ENCODE measurements at regions not wholly inside any gene's neighbourhood (a gene's known extent, or its start where the extent isn't known, plus 50 kb on each side); places are given as distances from the start of the nearest gene placed in this dataset.

DNA sequence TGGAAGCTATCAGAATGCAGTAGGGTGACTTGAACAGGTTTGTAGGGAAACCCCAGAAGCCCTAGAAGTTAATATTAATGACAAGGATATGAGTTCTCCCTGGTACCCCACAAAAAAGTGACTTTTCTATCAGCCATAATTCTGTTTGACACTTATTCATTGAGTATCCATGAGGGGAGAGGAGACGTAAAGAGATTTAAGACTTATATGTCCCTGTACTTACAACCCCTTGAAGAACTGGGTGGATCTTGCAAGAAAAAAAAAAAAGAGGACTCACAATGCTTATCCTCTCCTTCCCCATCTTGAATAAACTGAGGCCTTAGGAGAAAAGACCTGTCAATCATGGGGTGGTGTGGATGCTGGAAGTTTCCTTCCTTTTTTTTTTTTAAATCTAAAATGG lies 203.5 kb downstream of the CBLN1 start:
- peaks cover 4 to 37% (median 22%) of the 10 kb centered on the region in 4 donors for H3K9me3 ChIP-seq
- H3K36me3 ChIP-seq = no peaks in the 10 kb centered on the region
- no peak overlapping the region for H3K4me3 ChIP-seq
- 67 to 96% (median 93%) methylated on average over 1 of the region's 1 CpG for WGBS, 5 donors
- no peaks in the 10 kb centered on the region for H3K27me3 ChIP-seq
- no peak overlapping the region for H3K27ac ChIP-seq
- TF ChIP-seq, protein P1, sequence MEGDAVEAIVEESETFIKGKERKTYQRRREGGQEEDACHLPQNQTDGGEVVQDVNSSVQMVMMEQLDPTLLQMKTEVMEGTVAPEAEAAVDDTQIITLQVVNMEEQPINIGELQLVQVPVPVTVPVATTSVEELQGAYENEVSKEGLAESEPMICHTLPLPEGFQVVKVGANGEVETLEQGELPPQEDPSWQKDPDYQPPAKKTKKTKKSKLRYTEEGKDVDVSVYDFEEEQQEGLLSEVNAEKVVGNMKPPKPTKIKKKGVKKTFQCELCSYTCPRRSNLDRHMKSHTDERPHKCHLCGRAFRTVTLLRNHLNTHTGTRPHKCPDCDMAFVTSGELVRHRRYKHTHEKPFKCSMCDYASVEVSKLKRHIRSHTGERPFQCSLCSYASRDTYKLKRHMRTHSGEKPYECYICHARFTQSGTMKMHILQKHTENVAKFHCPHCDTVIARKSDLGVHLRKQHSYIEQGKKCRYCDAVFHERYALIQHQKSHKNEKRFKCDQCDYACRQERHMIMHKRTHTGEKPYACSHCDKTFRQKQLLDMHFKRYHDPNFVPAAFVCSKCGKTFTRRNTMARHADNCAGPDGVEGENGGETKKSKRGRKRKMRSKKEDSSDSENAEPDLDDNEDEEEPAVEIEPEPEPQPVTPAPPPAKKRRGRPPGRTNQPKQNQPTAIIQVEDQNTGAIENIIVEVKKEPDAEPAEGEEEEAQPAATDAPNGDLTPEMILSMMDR (IDR thresholded peaks at IDR 0.05) = no peak
- TF ChIP-seq POLR2A (IDR thresholded peaks at IDR 0.05) = no peak
- TF ChIP-seq EP300 (IDR thresholded peaks at IDR 0.05) = no peak
- TF ChIP-seq POLR2AphosphoS5 (IDR thresholded peaks at IDR 0.05) = no peak
- no peaks in the 10 kb centered on the region for H3K4me1 ChIP-seq
- no peak for DNase-seq
- intact Hi-C loops (cut with DNase I; ENCODE audit: low total_unique reads) = no loop called here

DNA sequence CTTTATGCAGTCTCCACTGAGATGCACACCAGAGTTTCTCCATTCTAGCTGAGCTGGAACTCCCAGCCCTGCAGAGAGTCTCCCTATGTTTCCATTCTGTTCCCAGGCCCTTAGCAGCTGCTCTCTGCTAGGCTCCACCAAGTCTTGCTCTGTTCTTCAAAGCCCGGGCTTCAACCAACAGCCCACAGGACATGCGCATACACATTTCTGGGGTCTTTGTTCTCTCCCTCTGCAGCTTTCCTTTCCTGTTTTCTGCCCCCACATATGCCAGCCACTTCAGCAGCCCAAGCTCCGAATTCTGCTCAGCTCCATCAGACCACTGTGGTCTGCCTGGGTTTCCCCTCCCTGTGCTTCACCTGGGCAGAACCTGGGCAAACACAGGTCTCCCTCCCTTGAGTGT lies 205.9 kb downstream of the CBLN1 start:
- no peaks in the 10 kb centered on the region for H3K27me3 ChIP-seq
- no peak for DNase-seq
- no peak for TF ChIP-seq POLR2AphosphoS5 (IDR thresholded peaks at IDR 0.05)
- TF ChIP-seq, protein P1 (IDR thresholded peaks at IDR 0.05) = no peak
- no peak for TF ChIP-seq EP300 (IDR thresholded peaks at IDR 0.05)
- TF ChIP-seq POLR2A (IDR thresholded peaks at IDR 0.05) = no peak
- no peaks in the 10 kb centered on the region for H3K4me1 ChIP-seq
- H3K4me3 ChIP-seq = no peak overlapping the region
- no peaks in the 10 kb centered on the region for H3K36me3 ChIP-seq
- WGBS, 5 donors = 67 to 77% (median 73%) methylated on average over 3 of the region's 3 CpGs
- H3K27ac ChIP-seq = no peak overlapping the region
- intact Hi-C loops (cut with DNase I; ENCODE audit: low total_unique reads) = no loop called here
- H3K9me3 ChIP-seq = peaks cover 4 to 37% (median 21%) of the 10 kb centered on the region in 4 donors

DNA sequence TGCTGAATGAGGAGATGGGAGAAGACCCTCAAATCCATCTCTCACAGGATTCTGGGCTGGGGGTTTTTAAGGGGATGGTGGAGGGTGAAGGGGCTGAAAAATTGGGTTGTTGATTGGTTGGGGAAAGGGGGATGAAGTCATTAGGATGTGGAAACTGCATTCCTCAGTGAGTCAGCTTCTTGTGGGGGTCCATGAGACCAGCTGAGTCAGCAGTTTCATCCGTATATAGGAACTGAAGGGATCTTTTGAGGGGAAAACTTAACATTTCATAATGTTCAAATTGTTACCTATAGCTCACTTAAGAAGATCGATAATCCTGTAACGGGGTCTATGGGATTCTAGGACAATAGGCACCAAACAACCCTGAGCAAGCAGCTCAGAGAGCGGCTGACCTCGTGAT lies 213.4 kb downstream of the CBLN1 start:
- TF ChIP-seq POLR2AphosphoS5 (IDR thresholded peaks at IDR 0.05) = no peak
- no peak for TF ChIP-seq POLR2A (IDR thresholded peaks at IDR 0.05)
- no peak for TF ChIP-seq EP300 (IDR thresholded peaks at IDR 0.05)
- TF ChIP-seq, protein P1 (IDR thresholded peaks at IDR 0.05) = no peak
- WGBS, 5 donors = 78 to 88% (median 83%) methylated on average over 5 of the region's 5 CpGs
- intact Hi-C loops (cut with DNase I; ENCODE audit: low total_unique reads) = no loop called here

DNA sequence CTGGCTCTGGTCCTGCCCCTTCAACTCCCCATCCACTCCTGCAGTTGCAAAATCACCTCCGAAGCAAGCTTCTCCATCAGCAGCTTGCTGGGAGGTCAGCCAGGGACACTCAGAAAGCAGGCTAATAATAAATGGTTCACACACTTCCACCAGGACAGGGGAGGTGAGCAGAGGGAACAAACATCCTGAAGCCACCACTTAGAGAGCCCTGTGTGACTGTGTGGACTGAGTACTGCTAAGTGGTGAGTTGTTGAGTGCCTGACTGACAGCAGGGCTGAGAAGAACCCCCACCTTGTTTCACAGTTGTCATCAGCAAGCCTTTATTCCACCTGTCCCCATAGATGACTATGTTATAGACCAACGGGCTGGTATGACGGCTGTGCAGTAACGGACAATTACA lies 213.9 kb downstream of the CBLN1 start:
- 64 to 81% (median 67%) methylated on average over 4 of the region's 4 CpGs for WGBS, 5 donors
- Histone ChIP-seq H3K36me3 (no peaks in the 10 kb centered on the region), H3K9me3 (peaks cover 0 to 8% (median 8%) of the 10 kb centered on the region in 4 donors), H3K4me1 (no peaks in the 10 kb centered on the region), H3K4me3 (no peak overlapping the region), H3K27ac (no peak overlapping the region), H3K27me3 (peaks cover 0 to 11% (median 0%) of the 10 kb centered on the region in 3 donors)
- intact Hi-C loops (cut with DNase I; ENCODE audit: low total_unique reads) = no loop called here
- TF ChIP-seq POLR2A (IDR thresholded peaks at IDR 0.05) = no peak
- no peak for TF ChIP-seq EP300 (IDR thresholded peaks at IDR 0.05)
- TF ChIP-seq POLR2AphosphoS5 (IDR thresholded peaks at IDR 0.05) = no peak
- TF ChIP-seq, protein P1 (IDR thresholded peaks at IDR 0.05) = no peak
- no peak for DNase-seq

More for the DNA sequence above, 213.4 kb downstream of the CBLN1 start:
- no peak overlapping the region for H3K27ac ChIP-seq
- peaks cover 0 to 7% (median 0%) of the 10 kb centered on the region in 3 donors for H3K27me3 ChIP-seq
- peaks cover 0 to 8% (median 8%) of the 10 kb centered on the region in 4 donors for H3K9me3 ChIP-seq
- no peak overlapping the region for H3K4me3 ChIP-seq
- no peaks in the 10 kb centered on the region for H3K36me3 ChIP-seq
- no peak for DNase-seq
- H3K4me1 ChIP-seq = no peaks in the 10 kb centered on the region
